ENCODE measurements at regions not wholly inside any gene's neighbourhood (a gene's known extent, or its start where the extent isn't known, plus 50 kb on each side); places are given as distances from the start of the nearest gene placed in this dataset.

GRCh38 chr10:132994811-132995210 is 52.4 kb upstream of the CFAP46 start:
- no peak for TF ChIP-seq POLR2AphosphoS5 (IDR thresholded peaks at IDR 0.05; ENCODE audit: low read depth)
- TF ChIP-seq CTCF (IDR thresholded peaks at IDR 0.05; ENCODE audit: insufficient read depth, low read length): no peak
- no peak for TF ChIP-seq SPI1 (IDR thresholded peaks at IDR 0.05; ENCODE audit: borderline replicate concordance, low read depth)
- TF ChIP-seq REST (IDR thresholded peaks at IDR 0.05; ENCODE audit: insufficient replicate concordance, low read depth): no peak
